CD14-positive monocyte (primary cell): ENCODE measurements at regions not wholly inside any gene's neighbourhood (a gene's known extent, or its start where the extent isn't known, plus 50 kb on each side); places are given as distances from the start of the nearest gene placed in this dataset.

Source experiments
- DNase-seq, 3 donors: peaks; one replicate each; pipeline ENCODE4 v3.0.0-alpha.2; 2011 to 2022
- H2AFZ ChIP-seq: 2 replicates; pipeline ENCODE4 v1.6.0; 2012; ENCODE audit warnings: mild to moderate bottlenecking, low read depth, low read length, inconsistent platforms; ENCODE audit not compliant: insufficient read depth, poor library complexity, severe bottlenecking
- H3K27ac ChIP-seq, 2 donors: 1 replicate in 1 of 2; 2 replicates in 1 of 2; pipeline ENCODE4 v1.5.1; 2012 to 2013; ENCODE audit warnings: low read length in 2 of 2, control low read depth in 1 of 2, inconsistent platforms in 1 of 2, low read depth in 1 of 2, mild to moderate bottlenecking in 1 of 2
- H3K27me3 ChIP-seq, 2 donors: one replicate each; pipeline versions ENCODE4 v1.6.0 to v1.6.1; 2011 to 2013; ENCODE audit warnings: low read length in 2 of 2; ENCODE audit not compliant: control insufficient read depth in 2 of 2, insufficient read depth in 2 of 2
- H3K36me3 ChIP-seq, 2 donors: replicated peaks in 1 of 2; 1 replicate in 1 of 2; 2 replicates in 1 of 2; pipeline versions ENCODE4 v1.5.1 to v1.6.1; 2012 to 2013; ENCODE audit warnings: low read length in 2 of 2, control low read depth in 1 of 2, inconsistent platforms in 1 of 2, mild to moderate bottlenecking in 1 of 2; ENCODE audit not compliant: insufficient read depth in 2 of 2, control insufficient read depth in 1 of 2
- H3K4me1 ChIP-seq, 2 donors: 1 replicate in 1 of 2; 2 replicates in 1 of 2; pipeline versions ENCODE4 v1.5.1 to v1.6.1; 2012 to 2013; ENCODE audit warnings: low read length in 2 of 2, control low read depth in 1 of 2, inconsistent platforms in 1 of 2, mild to moderate bottlenecking in 1 of 2, moderate library complexity in 1 of 2; ENCODE audit not compliant: insufficient read depth in 2 of 2, control insufficient read depth in 1 of 2
- H3K4me2 ChIP-seq: replicated peaks from 2 replicates; pipeline ENCODE3; 2012; ENCODE audit warnings: low read length, moderate library complexity, mild to moderate bottlenecking; ENCODE audit not compliant: poor library complexity, severe bottlenecking; ENCODE audit errors: extremely low read depth
- H3K4me3 ChIP-seq, 3 experiments: fragments of 200-600 bp in 1 of 3; sonication (generic) in 1 of 3; replicated peaks in 1 of 3; 1 replicate in 2 of 3; 2 replicates in 1 of 3; pipeline ENCODE4 v1.5.1; 2011 to 2013; ENCODE audit warnings: low read length in 3 of 3, mild to moderate bottlenecking in 3 of 3, control low read depth in 2 of 3, low read depth in 2 of 3, inconsistent platforms in 1 of 3, moderate library complexity in 1 of 3
- H3K79me2 ChIP-seq: 2 replicates; pipeline ENCODE4 v1.6.0; 2012; ENCODE audit warnings: mild to moderate bottlenecking, control low read depth, inconsistent platforms, low read length, moderate library complexity; ENCODE audit not compliant: insufficient read depth
- H3K9ac ChIP-seq: 2 replicates; pipeline ENCODE4 v1.6.0; 2017; ENCODE audit warnings: low read length, mild to moderate bottlenecking; ENCODE audit not compliant: insufficient read depth, poor library complexity, severe bottlenecking
- H3K9me3 ChIP-seq, 2 donors: replicated peaks in 1 of 2; 1 replicate in 1 of 2; 2 replicates in 1 of 2; pipeline versions ENCODE4 v1.5.1 to v1.6.1; 2012 to 2013; ENCODE audit warnings: low read length in 2 of 2, control low read depth in 1 of 2; ENCODE audit not compliant: control insufficient read depth in 1 of 2, insufficient read depth in 1 of 2
- H4K20me1 ChIP-seq: 2 replicates; pipeline ENCODE4 v1.6.0; 2012; ENCODE audit warnings: mild to moderate bottlenecking, low read length, control low read depth, moderate library complexity; ENCODE audit not compliant: insufficient read depth
- H3K27ac Mint-ChIP-seq, 7 donors: one replicate each; pipeline ENCODE4 v1.8.0; 2020; ENCODE audit warnings: mild to moderate bottlenecking in 7 of 7, mixed read lengths in 7 of 7, moderate library complexity in 6 of 7, inconsistent platforms in 2 of 7
- H3K27me3 Mint-ChIP-seq, 3 donors: one replicate each; pipeline ENCODE4 v1.8.0; 2021 to 2022; ENCODE audit warnings: low read depth in 3 of 3, mild to moderate bottlenecking in 3 of 3, mixed read lengths in 3 of 3, moderate library complexity in 3 of 3, inconsistent platforms in 1 of 3
- H3K36me3 Mint-ChIP-seq, 2 donors: one replicate each; pipeline ENCODE4 v1.8.0; 2020; ENCODE audit warnings: mixed read lengths in 2 of 2, inconsistent platforms in 1 of 2, mild to moderate bottlenecking in 1 of 2
- H3K4me1 Mint-ChIP-seq: one replicate; pipeline ENCODE4 v1.8.0; 2020; ENCODE audit warnings: mild to moderate bottlenecking, mixed read lengths
- H3K4me3 Mint-ChIP-seq, 2 donors: one replicate each; pipeline ENCODE4 v1.8.0; 2020; ENCODE audit warnings: mild to moderate bottlenecking in 2 of 2, mixed read lengths in 2 of 2, moderate library complexity in 1 of 2
- H3K9me3 Mint-ChIP-seq, 7 donors: one replicate each; pipeline ENCODE4 v1.8.0; 2020 to 2022; ENCODE audit warnings: mixed read lengths in 7 of 7, mild to moderate bottlenecking in 6 of 7, moderate library complexity in 6 of 7, inconsistent platforms in 2 of 7
- CTCF ChIP-seq: fragments of 200-600 bp; IDR thresholded peaks from one replicate; pipeline ENCODE4 v1.8.0; 2022; ENCODE audit warnings: antibody characterized with exemption, mild to moderate bottlenecking
- WGBS: methylation state at CpG from one replicate; pipeline ENCODE4 v1.1.5; 2013; ENCODE audit warnings: missing lambda C conversion rate; ENCODE audit not compliant: insufficient coverage; 5-methylcytosine and 5-hydroxymethylcytosine counted together
- intact Hi-C, 2 donors: fragments of 100-400 bp; cut with micrococcal nuclease; formaldehyde crosslinking; loops; one replicate each; pipeline versions ENCODE4 v1.15.0 to v1.15.1; 2023

GRCh38 chr10:128210215-128211063 is 84.2 kb upstream of the MKI67 start:
- Mint-ChIP-seq H3K27ac (no peak overlapping the region), H3K9me3 (peaks cover 0 to 11% (median 0%) of the 10 kb centered on the region in 7 donors), H3K36me3 (peaks cover 0 to 3% of the 10 kb centered on the region in 2 donors), H3K27me3 (peaks cover 5 to 23% (median 21%) of the 10 kb centered on the region in 3 donors), H3K4me1 (peaks cover 13% of the 10 kb centered on the region), H3K4me3 (peak overlapping the region; percentile 73 to 75)
- no peaks in the 10 kb centered on the region for H3K27me3 ChIP-seq
- no peaks in the 10 kb centered on the region for H3K36me3 ChIP-seq
- H2AFZ ChIP-seq: peak overlapping the region; percentile 90
- H3K4me1 ChIP-seq: peaks cover 13 to 16% of the 10 kb centered on the region in 2 donors
- H3K79me2 ChIP-seq: no peaks in the 10 kb centered on the region
- H3K4me2 ChIP-seq: peak overlapping the region; percentile 79
- intact Hi-C loops: no loop called here
- H4K20me1 ChIP-seq: no peaks in the 10 kb centered on the region
- 1% methylated on average over 88 of the region's 91 CpGs for WGBS
- peak overlapping the region; percentile 49 to 96 (median 87) for H3K4me3 ChIP-seq
- DNase-seq: peak; percentile 69 to 75 (median 69)
- H3K27ac ChIP-seq: peak overlapping the region in 1 of 2 donors; percentile 68
- H3K9ac ChIP-seq: peak overlapping the region; percentile 74
- TF ChIP-seq CTCF: peak; percentile 81
- H3K9me3 ChIP-seq: no peaks in the 10 kb centered on the region

GRCh38 chr10:128211064-128211504 is 84.9 kb upstream of the MKI67 start:
- H3K36me3 Mint-ChIP-seq: peaks cover 0 to 3% of the 10 kb centered on the region in 2 donors
- Histone ChIP-seq H3K79me2 (no peaks in the 10 kb centered on the region), H3K36me3 (no peaks in the 10 kb centered on the region), H3K27me3 (no peaks in the 10 kb centered on the region), H4K20me1 (no peaks in the 10 kb centered on the region), H3K4me1 (peaks cover 13 to 16% of the 10 kb centered on the region in 2 donors), H3K27ac (no peak overlapping the region), H3K9ac (peak overlapping the region; percentile 74), H3K9me3 (no peaks in the 10 kb centered on the region), H2AFZ (peak overlapping the region; percentile 90), H3K4me2 (peak overlapping the region; percentile 79), H3K4me3 (peak overlapping the region; percentile 49 to 96 (median 87))
- peaks cover 13% of the 10 kb centered on the region for H3K4me1 Mint-ChIP-seq
- intact Hi-C loops: no loop called here
- H3K27ac Mint-ChIP-seq: no peak overlapping the region
- peaks cover 0 to 11% (median 0%) of the 10 kb centered on the region in 7 donors for H3K9me3 Mint-ChIP-seq
- H3K4me3 Mint-ChIP-seq: peak overlapping the region; percentile 11 to 63
- TF ChIP-seq CTCF: no peak
- no peak for DNase-seq
- WGBS: 57% methylated on average over 20 of the region's 25 CpGs
- peaks cover 8 to 23% (median 18%) of the 10 kb centered on the region in 3 donors for H3K27me3 Mint-ChIP-seq
